ENCODE measurements at regions not wholly inside any gene's neighbourhood (a gene's known extent, or its start where the extent isn't known, plus 50 kb on each side); places are given as distances from the start of the nearest gene placed in this dataset.

GRCh38 chrX:69037786-69038185 lies 127.5 kb downstream of the PJA1 start:
- H3K27me3 Mint-ChIP-seq (ENCODE audit: low read depth): peaks cover 36% of the 10 kb centered on the region
- no peak overlapping the region for H3K27ac Mint-ChIP-seq
- DNase-seq (no peak), ATAC-seq (replicated peaks in 1 of 2) (no peak)
- no peaks in the 10 kb centered on the region for H3K36me3 Mint-ChIP-seq (ENCODE audit: insufficient read depth in 2 of 2)
- no peaks in the 10 kb centered on the region for H3K4me1 Mint-ChIP-seq (ENCODE audit: low read depth)
- H3K9me3 Mint-ChIP-seq: no peaks in the 10 kb centered on the region
- H3K4me3 Mint-ChIP-seq: no peak overlapping the region

- H3K9me3 Mint-ChIP-seq: no peaks in the 10 kb centered on the region
- ATAC-seq (replicated peaks in 1 of 2) (no peak), DNase-seq (no peak)
- H3K27ac Mint-ChIP-seq: no peak overlapping the region
- no peaks in the 10 kb centered on the region for H3K4me1 Mint-ChIP-seq (ENCODE audit: low read depth)
- H3K4me3 Mint-ChIP-seq: no peak overlapping the region
- peaks cover 27% of the 10 kb centered on the region for H3K27me3 Mint-ChIP-seq (ENCODE audit: low read depth)
- H3K36me3 Mint-ChIP-seq (ENCODE audit: insufficient read depth in 2 of 2): no peaks in the 10 kb centered on the region
These were observed 128.3 kb downstream of the PJA1 start for GRCh38 chrX:69036674-69037573.

- Mint-ChIP-seq H3K27ac (no peak overlapping the region), H3K36me3 (ENCODE audit: insufficient read depth in 2 of 2) (no peaks in the 10 kb centered on the region), H3K4me3 (no peak overlapping the region), H3K9me3 (no peaks in the 10 kb centered on the region), H3K4me1 (ENCODE audit: low read depth) (no peaks in the 10 kb centered on the region), H3K27me3 (ENCODE audit: low read depth) (peaks cover 23% of the 10 kb centered on the region)
- DNase-seq (no peak), ATAC-seq (replicated peaks in 1 of 2) (no peak)
These were observed 130.8 kb downstream of the PJA1 start for GRCh38 chrX:69034451-69034850.

- H3K4me3 Mint-ChIP-seq: no peak overlapping the region
These were observed 131.3 kb downstream of the PJA1 start for GRCh38 chrX:69033936-69034335.

GRCh38 chrX:69032601-69033000 lies 132.7 kb downstream of the PJA1 start:
- DNase-seq (no peak), ATAC-seq (replicated peaks in 1 of 2) (no peak)
- Mint-ChIP-seq H3K9me3 (no peaks in the 10 kb centered on the region), H3K4me3 (no peak overlapping the region), H3K27ac (no peak overlapping the region), H3K27me3 (ENCODE audit: low read depth) (peaks cover 21% of the 10 kb centered on the region), H3K4me1 (ENCODE audit: low read depth) (peaks cover 6% of the 10 kb centered on the region), H3K36me3 (ENCODE audit: insufficient read depth in 2 of 2) (no peaks in the 10 kb centered on the region)

More at GRCh38 chrX:69033936-69034335, 131.3 kb downstream of the PJA1 start:
- ATAC-seq (replicated peaks in 1 of 2) (no peak), DNase-seq (no peak)
- H3K4me1 Mint-ChIP-seq (ENCODE audit: low read depth): no peaks in the 10 kb centered on the region
- H3K27ac Mint-ChIP-seq: no peak overlapping the region
- no peaks in the 10 kb centered on the region for H3K9me3 Mint-ChIP-seq
- peaks cover 23% of the 10 kb centered on the region for H3K27me3 Mint-ChIP-seq (ENCODE audit: low read depth)
- H3K36me3 Mint-ChIP-seq (ENCODE audit: insufficient read depth in 2 of 2): no peaks in the 10 kb centered on the region

- Mint-ChIP-seq H3K36me3 (ENCODE audit: insufficient read depth in 2 of 2) (no peaks in the 10 kb centered on the region), H3K27me3 (ENCODE audit: low read depth) (peaks cover 21% of the 10 kb centered on the region), H3K9me3 (no peaks in the 10 kb centered on the region), H3K27ac (no peak overlapping the region), H3K4me1 (ENCODE audit: low read depth) (peaks cover 6% of the 10 kb centered on the region), H3K4me3 (no peak overlapping the region)
- ATAC-seq (replicated peaks in 1 of 2): no peak
- DNase-seq: no peak
These were observed 133.3 kb downstream of the PJA1 start for GRCh38 chrX:69031971-69032391.

GRCh38 chrX:69031181-69031580 lies 134.1 kb downstream of the PJA1 start:
- Mint-ChIP-seq H3K4me3 (no peak overlapping the region), H3K36me3 (ENCODE audit: insufficient read depth in 2 of 2) (no peaks in the 10 kb centered on the region), H3K27me3 (ENCODE audit: low read depth) (peaks cover 21% of the 10 kb centered on the region), H3K4me1 (ENCODE audit: low read depth) (peaks cover 6% of the 10 kb centered on the region), H3K27ac (no peak overlapping the region), H3K9me3 (no peaks in the 10 kb centered on the region)
- ATAC-seq (replicated peaks in 1 of 2): no peak
- DNase-seq: no peak

- H3K4me3 Mint-ChIP-seq: no peak overlapping the region
- H3K27me3 Mint-ChIP-seq (ENCODE audit: low read depth): peaks cover 21% of the 10 kb centered on the region
- H3K4me1 Mint-ChIP-seq (ENCODE audit: low read depth): peaks cover 6% of the 10 kb centered on the region
- DNase-seq: no peak
- no peak for ATAC-seq (replicated peaks in 1 of 2)
- H3K36me3 Mint-ChIP-seq (ENCODE audit: insufficient read depth in 2 of 2): no peaks in the 10 kb centered on the region
- no peak overlapping the region for H3K27ac Mint-ChIP-seq
- H3K9me3 Mint-ChIP-seq: no peaks in the 10 kb centered on the region
These were observed 135.5 kb downstream of the PJA1 start for GRCh38 chrX:69029771-69030170.

- no peaks in the 10 kb centered on the region for H3K9me3 Mint-ChIP-seq
- DNase-seq (no peak), ATAC-seq (replicated peaks in 1 of 2) (no peak)
- H3K4me3 Mint-ChIP-seq: no peak overlapping the region
- H3K27me3 Mint-ChIP-seq (ENCODE audit: low read depth): peaks cover 12% of the 10 kb centered on the region
- no peaks in the 10 kb centered on the region for H3K36me3 Mint-ChIP-seq (ENCODE audit: insufficient read depth in 2 of 2)
- H3K4me1 Mint-ChIP-seq (ENCODE audit: low read depth): peaks cover 6% of the 10 kb centered on the region
- no peak overlapping the region for H3K27ac Mint-ChIP-seq
These were observed 136.5 kb downstream of the PJA1 start for GRCh38 chrX:69028761-69029120.

- ATAC-seq (replicated peaks in 1 of 2): peak in 1 of 2 donors; percentile 36
- peaks cover 6% of the 10 kb centered on the region for H3K4me1 Mint-ChIP-seq (ENCODE audit: low read depth)
- H3K9me3 Mint-ChIP-seq: no peaks in the 10 kb centered on the region
- DNase-seq: no peak
- H3K36me3 Mint-ChIP-seq (ENCODE audit: insufficient read depth in 2 of 2): no peaks in the 10 kb centered on the region
- no peak overlapping the region for H3K27ac Mint-ChIP-seq
- peaks cover 12% of the 10 kb centered on the region for H3K27me3 Mint-ChIP-seq (ENCODE audit: low read depth)
- H3K4me3 Mint-ChIP-seq: no peak overlapping the region
These were observed 137.1 kb downstream of the PJA1 start for GRCh38 chrX:69028006-69028760.

GRCh38 chrX:69027181-69028005 lies 137.9 kb downstream of the PJA1 start:
- peak in 1 of 2 donors; percentile 23 for ATAC-seq (replicated peaks in 1 of 2)

GRCh38 chrX:69025802-69026301 lies 139.4 kb downstream of the PJA1 start:
- DNase-seq: no peak
- Mint-ChIP-seq H3K4me1 (ENCODE audit: low read depth) (peaks cover 6% of the 10 kb centered on the region), H3K9me3 (no peaks in the 10 kb centered on the region), H3K36me3 (ENCODE audit: insufficient read depth in 2 of 2) (no peaks in the 10 kb centered on the region), H3K27ac (no peak overlapping the region), H3K27me3 (ENCODE audit: low read depth) (peaks cover 12% of the 10 kb centered on the region), H3K4me3 (no peak overlapping the region)
- ATAC-seq (replicated peaks in 1 of 2): no peak

More at GRCh38 chrX:69027181-69028005, 137.9 kb downstream of the PJA1 start:
- Mint-ChIP-seq H3K36me3 (ENCODE audit: insufficient read depth in 2 of 2) (no peaks in the 10 kb centered on the region), H3K27me3 (ENCODE audit: low read depth) (peaks cover 12% of the 10 kb centered on the region), H3K9me3 (no peaks in the 10 kb centered on the region), H3K4me1 (ENCODE audit: low read depth) (peaks cover 6% of the 10 kb centered on the region), H3K27ac (no peak overlapping the region), H3K4me3 (no peak overlapping the region)
- no peak for DNase-seq

- no peak for ATAC-seq (replicated peaks in 1 of 2)
- H3K4me1 Mint-ChIP-seq (ENCODE audit: low read depth): peaks cover 6% of the 10 kb centered on the region
- H3K4me3 Mint-ChIP-seq: no peak overlapping the region
- peaks cover 10% of the 10 kb centered on the region for H3K27me3 Mint-ChIP-seq (ENCODE audit: low read depth)
- no peak for DNase-seq
- no peak overlapping the region for H3K27ac Mint-ChIP-seq
- no peaks in the 10 kb centered on the region for H3K9me3 Mint-ChIP-seq
- no peaks in the 10 kb centered on the region for H3K36me3 Mint-ChIP-seq (ENCODE audit: insufficient read depth in 2 of 2)
These were observed 140.3 kb downstream of the PJA1 start for GRCh38 chrX:69024931-69025330.

All from activated T-cell treated with anti-CD3 and anti-CD28 coated beads, Interleukin-2, amount 50 U/mL, for 72 hours (primary cell).